Suprapubic skin (tissue), 4 donors: ENCODE measurements at regions not wholly inside any gene's neighbourhood (a gene's known extent, or its start where the extent isn't known, plus 50 kb on each side); places are given as distances from the start of the nearest gene placed in this dataset.
"Not testable (repeated sequence)": the region's sequence is repeated elsewhere in the genome, so short reads cannot be mapped to it uniquely, and the experiment has no call there.

Source experiments
- DNase-seq, 2 donors: peaks; one replicate each; pipeline ENCODE4 v3.0.0-alpha.2; 2019; ENCODE audit warnings: low spot score in 2 of 2
- H3K27ac ChIP-seq: fragments of 200-600 bp; sonication (generic); one replicate; pipeline ENCODE4 v1.5.1; 2019
- H3K27me3 ChIP-seq: fragments of 200-600 bp; sonication (generic); one replicate; pipeline ENCODE4 v1.5.1; 2019
- H3K36me3 ChIP-seq: fragments of 200-600 bp; sonication (generic); one replicate; pipeline ENCODE4 v1.5.1; 2019
- H3K4me1 ChIP-seq: fragments of 200-600 bp; sonication (generic); one replicate; pipeline ENCODE4 v1.5.1; 2019
- H3K4me3 ChIP-seq: fragments of 200-600 bp; sonication (generic); one replicate; pipeline ENCODE4 v1.5.1; 2019; ENCODE audit warnings: mild to moderate bottlenecking
- H3K9me3 ChIP-seq: fragments of 200-600 bp; sonication (generic); one replicate; pipeline ENCODE4 v1.5.1; 2019
- CTCF ChIP-seq, 2 donors: fragments of 200-600 bp in 1 of 2; fragments of 450-650 bp in 1 of 2; sonication (generic) in 1 of 2; IDR thresholded peaks; one replicate each; pipeline ENCODE4 v1.5.1; 2016 to 2019; ENCODE audit warnings: antibody characterized with exemption in 2 of 2, mild to moderate bottlenecking in 1 of 2, moderate library complexity in 1 of 2
- EP300 ChIP-seq: sonication (generic); formaldehyde crosslinking; IDR thresholded peaks from one replicate; pipeline ENCODE4 v1.6.1; 2017; ENCODE audit warnings: antibody characterized with exemption
- POLR2A ChIP-seq, 2 donors: fragments of 450-650 bp; IDR thresholded peaks; one replicate each; pipeline ENCODE4 v1.6.1; 2017; ENCODE audit warnings: antibody characterized with exemption in 2 of 2, mild to moderate bottlenecking in 2 of 2, moderate library complexity in 2 of 2
- POLR2AphosphoS5 ChIP-seq, 3 donors: sonication (generic); formaldehyde crosslinking; IDR thresholded peaks; one replicate each; pipeline ENCODE4 v1.6.1; 2017; ENCODE audit warnings: antibody characterized with exemption in 3 of 3
- WGBS: methylation state at CpG from one replicate; pipeline ENCODE4 v1.1.5; 2018; 5-methylcytosine and 5-hydroxymethylcytosine counted together

DNA sequence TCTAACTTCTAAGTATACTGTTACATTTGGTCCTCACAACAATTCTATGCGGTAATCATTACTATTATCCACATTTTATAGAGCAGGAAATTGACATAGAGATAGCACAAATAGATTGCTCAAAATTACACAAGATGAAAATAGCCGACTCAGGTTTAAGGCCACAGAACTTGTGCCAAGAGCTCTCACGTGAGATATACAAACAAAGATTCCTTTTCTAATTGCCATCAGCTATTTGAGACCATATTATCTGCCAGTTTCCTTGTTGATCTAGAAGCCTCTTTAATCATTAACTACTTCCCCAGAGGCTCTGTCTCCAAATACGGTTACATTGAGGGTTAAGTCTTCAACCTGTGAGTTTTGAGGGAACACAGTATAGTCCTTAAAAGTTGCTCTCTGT is 61.0 kb upstream of the GLYATL1B start:
- TF ChIP-seq POLR2A (IDR thresholded peaks at IDR 0.05) (no peak), CTCF (IDR thresholded peaks at IDR 0.05) (no peak), EP300 (no peak), POLR2AphosphoS5 (IDR thresholded peaks at IDR 0.05) (no peak)
- H3K36me3 ChIP-seq: no peaks in the 10 kb centered on the region

GRCh38 chr11:59028105-59028504 is 58.0 kb upstream of the GLYATL1B start:
- Histone ChIP-seq H3K36me3 (no peaks in the 10 kb centered on the region), H3K9me3 (no peaks in the 10 kb centered on the region), H3K4me1 (no peaks in the 10 kb centered on the region), H3K4me3 (no peak overlapping the region), H3K27me3 (no peaks in the 10 kb centered on the region), H3K27ac (no peak overlapping the region)
- WGBS: 66% methylated on average over 5 of the region's 5 CpGs
- TF ChIP-seq POLR2A (IDR thresholded peaks at IDR 0.05) (no peak), CTCF (IDR thresholded peaks at IDR 0.05) (no peak), EP300 (no peak), POLR2AphosphoS5 (IDR thresholded peaks at IDR 0.05) (no peak)
- DNase-seq: no peak

More for the DNA sequence above, 61.0 kb upstream of the GLYATL1B start:
- Histone ChIP-seq H3K27me3 (no peaks in the 10 kb centered on the region), H3K4me1 (no peaks in the 10 kb centered on the region), H3K9me3 (no peaks in the 10 kb centered on the region), H3K27ac (no peak overlapping the region), H3K4me3 (no peak overlapping the region)
- DNase-seq: no peak
- 42% methylated on average over 4 of the region's 4 CpGs for WGBS

GRCh38 chr11:59029366-59029889 is 56.7 kb upstream of the GLYATL1B start:
- TF ChIP-seq EP300 (no peak), POLR2AphosphoS5 (IDR thresholded peaks at IDR 0.05) (no peak), CTCF (IDR thresholded peaks at IDR 0.05) (no peak), POLR2A (IDR thresholded peaks at IDR 0.05) (no peak)
- Histone ChIP-seq H3K4me3 (no peak overlapping the region), H3K9me3 (no peaks in the 10 kb centered on the region), H3K4me1 (no peaks in the 10 kb centered on the region), H3K36me3 (no peaks in the 10 kb centered on the region), H3K27ac (no peak overlapping the region), H3K27me3 (no peaks in the 10 kb centered on the region)
- no peak for DNase-seq
- 79% methylated on average over 2 of the region's 2 CpGs for WGBS

DNA sequence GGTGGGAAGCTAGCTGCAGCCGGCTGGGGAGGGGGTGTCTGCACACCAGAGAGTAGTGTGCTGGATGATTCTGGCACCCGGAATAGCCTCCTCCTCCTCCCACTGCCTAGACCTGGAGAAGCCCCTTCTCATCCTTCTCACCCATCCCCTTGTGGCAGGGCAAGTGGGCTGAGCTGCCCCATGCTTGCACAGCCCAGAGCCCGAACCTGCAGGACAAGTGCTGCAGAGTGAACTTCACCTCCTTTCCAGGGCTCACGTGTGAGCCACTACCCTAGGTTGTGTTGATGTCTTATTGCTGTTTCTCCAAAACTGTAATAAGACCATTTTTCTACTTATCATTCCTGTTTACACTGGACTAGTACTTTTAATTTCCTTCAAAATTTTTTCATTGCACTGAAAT is 56.1 kb upstream of the GLYATL1B start:
- Histone ChIP-seq H3K27me3 (no peaks in the 10 kb centered on the region), H3K36me3 (no peaks in the 10 kb centered on the region), H3K4me1 (no peaks in the 10 kb centered on the region), H3K27ac (no peak overlapping the region), H3K9me3 (no peaks in the 10 kb centered on the region), H3K4me3 (no peak overlapping the region)
- DNase-seq: no peak
- WGBS: 85% methylated on average over 4 of the region's 4 CpGs
- TF ChIP-seq POLR2A (IDR thresholded peaks at IDR 0.05): no peak
- TF ChIP-seq POLR2AphosphoS5 (IDR thresholded peaks at IDR 0.05): no peak
- no peak for TF ChIP-seq CTCF (IDR thresholded peaks at IDR 0.05)
- no peak for TF ChIP-seq EP300

DNA sequence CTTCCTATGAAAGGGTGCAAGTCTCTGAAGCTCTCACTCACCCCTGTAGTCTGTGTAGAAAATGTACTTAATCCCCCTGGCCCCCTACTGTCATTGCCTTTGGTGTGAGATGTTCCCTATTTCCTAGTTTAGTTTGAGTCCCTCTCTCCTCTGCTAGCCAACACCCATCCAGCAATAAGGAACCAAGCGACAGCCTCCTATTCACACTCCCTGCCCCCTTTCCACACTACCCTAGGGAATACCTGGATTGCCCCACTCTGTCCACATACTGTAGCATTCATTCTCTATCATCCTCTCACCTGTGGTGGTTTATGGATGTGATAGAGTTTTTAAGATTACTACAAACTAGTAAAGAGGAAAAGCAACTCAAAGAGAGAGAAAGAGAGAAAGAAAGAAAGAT is 54.4 kb upstream of the GLYATL1B start:
- not testable (repeated sequence) for H3K4me1 ChIP-seq, H3K9me3 ChIP-seq, H3K27me3 ChIP-seq, H3K4me3 ChIP-seq, DNase-seq, H3K27ac ChIP-seq, H3K36me3 ChIP-seq
- WGBS: 82% methylated on average over 1 of the region's 1 CpG
